ENCODE measurements at regions not wholly inside any gene's neighbourhood (a gene's known extent, or its start where the extent isn't known, plus 50 kb on each side); places are given as distances from the start of the nearest gene placed in this dataset.

GRCh38 chr13:64935441-64935840 is 2294.7 kb downstream of the PCDH9 start:
- no peak for TF ChIP-seq POLR2A (IDR thresholded peaks at IDR 0.05)
- no peak for TF ChIP-seq CTCF (IDR thresholded peaks at IDR 0.05)
- intact Hi-C loops (cut with DNase I) = no loop called here
- no peak for DNase-seq
- H3K4me3 ChIP-seq (replicated peaks in 1 of 3) = no peak overlapping the region
- no peaks in the 10 kb centered on the region for H3K27me3 ChIP-seq
- H3K9me3 ChIP-seq = no peaks in the 10 kb centered on the region
- no peaks in the 10 kb centered on the region for H3K4me1 ChIP-seq
- H3K27ac ChIP-seq = no peak overlapping the region
- H3K36me3 ChIP-seq = no peaks in the 10 kb centered on the region

- Histone ChIP-seq H3K4me1 (no peaks in the 10 kb centered on the region), H3K27me3 (no peaks in the 10 kb centered on the region), H3K9me3 (no peaks in the 10 kb centered on the region), H3K27ac (no peak overlapping the region), H3K36me3 (no peaks in the 10 kb centered on the region), H3K4me3 (replicated peaks in 1 of 3) (no peak overlapping the region)
- intact Hi-C loops (cut with DNase I) = no loop called here
- TF ChIP-seq CTCF (IDR thresholded peaks at IDR 0.05) (no peak), POLR2A (IDR thresholded peaks at IDR 0.05) (no peak)
- WGBS, 2 donors = 75 to 84% methylated on average over 5 of the region's 5 CpGs
- DNase-seq = no peak
Observed at GRCh38 chr13:64934569-64935362, 2295.4 kb downstream of the PCDH9 start.

GRCh38 chr13:64930636-64931035 is 2299.5 kb downstream of the PCDH9 start:
- Histone ChIP-seq H3K27me3 (no peaks in the 10 kb centered on the region), H3K4me3 (replicated peaks in 1 of 3) (no peak overlapping the region), H3K27ac (no peak overlapping the region), H3K9me3 (no peaks in the 10 kb centered on the region), H3K36me3 (no peaks in the 10 kb centered on the region), H3K4me1 (no peaks in the 10 kb centered on the region)
- intact Hi-C loops (cut with DNase I) = no loop called here
- no peak for DNase-seq
- TF ChIP-seq POLR2A (IDR thresholded peaks at IDR 0.05) = no peak
- TF ChIP-seq CTCF (IDR thresholded peaks at IDR 0.05) = no peak

- Histone ChIP-seq H3K27ac (no peak overlapping the region), H3K36me3 (no peaks in the 10 kb centered on the region), H3K4me1 (no peaks in the 10 kb centered on the region), H3K9me3 (no peaks in the 10 kb centered on the region), H3K27me3 (no peaks in the 10 kb centered on the region), H3K4me3 (replicated peaks in 1 of 3) (no peak overlapping the region)
- DNase-seq = no peak
- intact Hi-C loops (cut with DNase I) = no loop called here
- no peak for TF ChIP-seq POLR2A (IDR thresholded peaks at IDR 0.05)
- TF ChIP-seq CTCF (IDR thresholded peaks at IDR 0.05) = no peak
- WGBS, 2 donors = 55 to 72% methylated on average over 3 of the region's 3 CpGs
Observed at GRCh38 chr13:64928696-64929499, 2301.2 kb downstream of the PCDH9 start.

GRCh38 chr13:64925727-64926126 is 2304.4 kb downstream of the PCDH9 start:
- H3K27me3 ChIP-seq = no peaks in the 10 kb centered on the region
- 97% methylated on average over 15 to 21 of the region's 22 CpGs for WGBS, 2 donors
- TF ChIP-seq POLR2A (IDR thresholded peaks at IDR 0.05) (no peak), CTCF (IDR thresholded peaks at IDR 0.05) (no peak)
- no peak overlapping the region for H3K4me3 ChIP-seq (replicated peaks in 1 of 3)
- intact Hi-C loops (cut with DNase I) = no loop called here
- H3K9me3 ChIP-seq = no peaks in the 10 kb centered on the region
- no peak for DNase-seq
- H3K36me3 ChIP-seq = no peaks in the 10 kb centered on the region
- no peak overlapping the region for H3K27ac ChIP-seq
- no peaks in the 10 kb centered on the region for H3K4me1 ChIP-seq
